Transverse colon (tissue), 4 donors: ENCODE measurements at regions not wholly inside any gene's neighbourhood (a gene's known extent, or its start where the extent isn't known, plus 50 kb on each side); places are given as distances from the start of the nearest gene placed in this dataset.
"Not testable (repeated sequence)": the region's sequence is repeated elsewhere in the genome, so short reads cannot be mapped to it uniquely, and the experiment has no call there.

ENCODE experiments used
- DNase-seq: peaks from one replicate; pipeline ENCODE4 v3.0.0-alpha.2; 2019
- H3K27ac ChIP-seq, 4 donors: fragments of 200-600 bp; sonication (generic); 2 replicates each; pipeline ENCODE4 v1.5.1; 2016 to 2018; ENCODE audit warnings: inconsistent platforms in 4 of 4
- H3K27me3 ChIP-seq: fragments of 200-600 bp; sonication (generic); 2 replicates; pipeline ENCODE4 v1.5.1; 2017; ENCODE audit warnings: inconsistent platforms
- H3K36me3 ChIP-seq, 4 donors: fragments of 200-600 bp; sonication (generic); 2 replicates each; pipeline ENCODE4 v1.5.1; 2017 to 2019; ENCODE audit warnings: inconsistent platforms in 4 of 4
- H3K4me1 ChIP-seq, 4 donors: fragments of 200-600 bp; sonication (generic); 2 replicates each; pipeline ENCODE4 v1.5.1; 2017 to 2020; ENCODE audit warnings: inconsistent platforms in 4 of 4
- H3K4me3 ChIP-seq, 4 donors: fragments of 200-600 bp; sonication (generic); 1 replicate in 1 of 4; 2 replicates in 3 of 4; pipeline versions ENCODE4 v1.5.1 to v1.6.1; 2017 to 2019; ENCODE audit warnings: inconsistent platforms in 4 of 4
- H3K9me3 ChIP-seq, 2 donors: fragments of 200-600 bp; sonication (generic); 2 replicates each; pipeline ENCODE4 v1.5.1; 2017 to 2019; ENCODE audit warnings: inconsistent platforms in 2 of 2
- CTCF ChIP-seq, 5 experiments: fragments of 200-600 bp in 3 of 5; fragments of 450-650 bp in 2 of 5; sonication (generic) in 3 of 5; IDR thresholded peaks; 1 replicate in 2 of 5; 2 replicates in 3 of 5; pipeline ENCODE4 v1.5.1; 2016 to 2017; ENCODE audit warnings: antibody characterized with exemption in 5 of 5, inconsistent platforms in 3 of 5, mild to moderate bottlenecking in 2 of 5, moderate library complexity in 1 of 5
- EP300 ChIP-seq: sonication (generic); formaldehyde crosslinking; IDR thresholded peaks from one replicate; pipeline ENCODE4 v1.6.1; 2017; ENCODE audit warnings: antibody characterized with exemption, low read depth
- POLR2A ChIP-seq: fragments of 450-650 bp; IDR thresholded peaks from one replicate; pipeline ENCODE4 v1.6.1; 2016; ENCODE audit warnings: antibody characterized with exemption, mild to moderate bottlenecking, moderate library complexity
- POLR2AphosphoS5 ChIP-seq, 3 donors: sonication (generic); formaldehyde crosslinking; IDR thresholded peaks; one replicate each; pipeline ENCODE4 v1.6.1; 2016; ENCODE audit warnings: antibody characterized with exemption in 3 of 3
- WGBS, 2 donors: methylation state at CpG; one replicate each; pipeline ENCODE4 v1.1.5; 2018; ENCODE audit warnings: low coverage in 1 of 2; 5-methylcytosine and 5-hydroxymethylcytosine counted together
- in situ Hi-C, 4 donors: fragments of 200-750 bp; cut with MboI; loops; one replicate each; pipeline versions ENCODE4 v1.15.0 to v1.15.1; 2017; ENCODE audit warnings: low sequenced_read_pairs in 3 of 4, low pct_ligation_motif_present in 1 of 4, low pct_unique_long_range_greater_than_20kb in 1 of 4
- intact Hi-C: fragments of 100-400 bp; cut with DNase I; formaldehyde crosslinking; loops from one replicate; pipeline ENCODE4 v1.15.1; 2023; ENCODE audit warnings: low total_unique reads

GRCh38 chr13:65292488-65292901 is 1937.6 kb downstream of the PCDH9 start:
- H3K36me3 ChIP-seq = no peaks in the 10 kb centered on the region
- 48 to 64% methylated on average over 2 of the region's 2 CpGs for WGBS, 2 donors
- no peak overlapping the region for H3K4me3 ChIP-seq
- in situ Hi-C loops = no loop called here
- TF ChIP-seq EP300 (no peak), POLR2A (no peak), CTCF (IDR thresholded peaks at IDR 0.05) (no peak), POLR2AphosphoS5 (IDR thresholded peaks at IDR 0.05) (no peak)
- no peak for DNase-seq
- H3K9me3 ChIP-seq = no peaks in the 10 kb centered on the region
- no peak overlapping the region for H3K27ac ChIP-seq
- H3K4me1 ChIP-seq = no peaks in the 10 kb centered on the region
- no peaks in the 10 kb centered on the region for H3K27me3 ChIP-seq
- intact Hi-C loops = no loop called here

- no peak overlapping the region for H3K27ac ChIP-seq
- H3K27me3 ChIP-seq = no peaks in the 10 kb centered on the region
- in situ Hi-C loops = no loop called here
- intact Hi-C loops = no loop called here
- H3K36me3 ChIP-seq = no peaks in the 10 kb centered on the region
- DNase-seq = no peak
- H3K9me3 ChIP-seq = no peaks in the 10 kb centered on the region
- TF ChIP-seq POLR2AphosphoS5 (IDR thresholded peaks at IDR 0.05) (no peak), EP300 (no peak), POLR2A (no peak), CTCF (IDR thresholded peaks at IDR 0.05) (no peak)
- WGBS, 2 donors = 51 to 64% methylated on average over 1 of the region's 1 CpG
- no peak overlapping the region for H3K4me3 ChIP-seq
- no peaks in the 10 kb centered on the region for H3K4me1 ChIP-seq
These were observed 1942.7 kb downstream of the PCDH9 start for GRCh38 chr13:65287405-65287804.

- intact Hi-C loops = no loop called here
- 67 to 72% methylated on average over 5 of the region's 5 CpGs for WGBS, 2 donors
- Histone ChIP-seq H3K4me1 (no peaks in the 10 kb centered on the region), H3K27ac (no peak overlapping the region), H3K9me3 (peaks cover 3 to 6% of the 10 kb centered on the region in 2 donors), H3K27me3 (no peaks in the 10 kb centered on the region), H3K4me3 (no peak overlapping the region), H3K36me3 (no peaks in the 10 kb centered on the region)
- in situ Hi-C loops = no loop called here
- TF ChIP-seq POLR2A = no peak
- no peak for TF ChIP-seq POLR2AphosphoS5 (IDR thresholded peaks at IDR 0.05)
- TF ChIP-seq EP300 = no peak
- TF ChIP-seq CTCF (IDR thresholded peaks at IDR 0.05) = no peak
- no peak for DNase-seq
These were observed 1954.1 kb downstream of the PCDH9 start for GRCh38 chr13:65275838-65276630.

- intact Hi-C loops = no loop called here
- no peak overlapping the region for H3K27ac ChIP-seq
- peaks cover 3 to 6% of the 10 kb centered on the region in 2 donors for H3K9me3 ChIP-seq
- no peak for TF ChIP-seq EP300
- no peak for TF ChIP-seq CTCF (IDR thresholded peaks at IDR 0.05)
- no peak for TF ChIP-seq POLR2AphosphoS5 (IDR thresholded peaks at IDR 0.05)
- no peak for TF ChIP-seq POLR2A
- H3K36me3 ChIP-seq = no peaks in the 10 kb centered on the region
- no peak overlapping the region for H3K4me3 ChIP-seq
- 79 to 87% methylated on average over 3 of the region's 3 CpGs for WGBS, 2 donors
- no peak for DNase-seq
- H3K4me1 ChIP-seq = no peaks in the 10 kb centered on the region
- in situ Hi-C loops = no loop called here
- no peaks in the 10 kb centered on the region for H3K27me3 ChIP-seq
These were observed 1955.0 kb downstream of the PCDH9 start for GRCh38 chr13:65275108-65275507.

- H3K27ac ChIP-seq, H3K9me3 ChIP-seq, H3K27me3 ChIP-seq, H3K4me3 ChIP-seq, H3K4me1 ChIP-seq, in situ Hi-C loops, intact Hi-C loops, DNase-seq, H3K36me3 ChIP-seq: not testable (repeated sequence)
- 54 to 75% methylated on average over 3 to 6 of the region's 6 CpGs for WGBS, 2 donors
These were observed 1956.2 kb downstream of the PCDH9 start for GRCh38 chr13:65273811-65274420.
